GM13977 (cell line): ENCODE measurements at regions not wholly inside any gene's neighbourhood (a gene's known extent, or its start where the extent isn't known, plus 50 kb on each side); places are given as distances from the start of the nearest gene placed in this dataset.

Experiments used
- DNase-seq: peaks from one replicate; pipeline ENCODE4 v3.0.0; 2012; ENCODE audit warnings: low spot score
- CTCF ChIP-seq: IDR thresholded peaks from 2 replicates; pipeline ENCODE4 v1.5.1; 2012; ENCODE audit warnings: mild to moderate bottlenecking, control low read depth; ENCODE audit not compliant: insufficient read depth; ENCODE audit errors: extremely low read depth, missing control alignments
- in situ Hi-C: fragments of 300-500 bp; cut with MboI; formaldehyde crosslinking; loops from one replicate; pipeline ENCODE4 v1.12.0; 2022; ENCODE audit warnings: low sequenced_read_pairs, low pct_unique_long_range_greater_than_20kb, mixed read lengths, inconsistent platforms; ENCODE audit not compliant: unreplicated experiment

DNA sequence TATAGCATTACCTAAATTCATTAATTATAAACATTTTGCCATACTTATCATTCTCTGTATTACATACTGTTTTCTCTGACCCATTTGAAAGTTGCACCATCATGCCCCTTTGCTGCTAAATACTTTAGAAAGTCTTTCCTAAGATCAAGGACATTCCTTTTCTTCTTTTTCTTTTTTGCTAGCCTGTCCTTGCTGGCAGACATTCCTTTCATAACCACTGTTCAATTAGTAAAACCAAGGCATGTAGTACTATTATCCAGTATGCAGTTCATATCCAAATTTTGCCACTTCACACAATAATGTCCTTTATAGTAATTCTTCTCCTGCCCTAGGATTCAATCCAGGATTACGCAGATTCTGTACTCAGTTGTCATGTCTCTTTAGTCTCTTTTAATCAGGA lies 321.0 kb upstream of the C2CD4B start:
- DNase-seq = no peak
- in situ Hi-C loops = no loop called here
- no peak for TF ChIP-seq CTCF

DNA sequence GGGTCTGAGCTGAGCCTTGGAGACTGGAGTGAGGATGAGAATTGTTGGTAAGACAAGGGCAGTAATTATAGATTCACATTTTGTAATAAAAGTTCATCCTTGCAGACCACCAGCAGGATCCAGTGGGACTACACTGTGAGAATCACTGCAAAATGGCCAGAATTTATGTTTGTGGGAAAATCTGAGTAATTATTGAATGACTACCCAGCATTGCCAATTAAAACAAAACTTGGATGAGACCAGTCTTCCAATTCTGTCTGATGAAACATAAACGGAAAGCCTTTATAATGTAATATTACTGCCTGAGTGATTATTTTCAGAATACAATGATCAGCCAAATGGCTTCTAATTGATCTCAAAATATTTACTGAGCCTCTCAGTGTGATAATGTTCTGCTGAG lies 323.3 kb upstream of the C2CD4B start:
- TF ChIP-seq CTCF = no peak
- in situ Hi-C loops = no loop called here

DNA sequence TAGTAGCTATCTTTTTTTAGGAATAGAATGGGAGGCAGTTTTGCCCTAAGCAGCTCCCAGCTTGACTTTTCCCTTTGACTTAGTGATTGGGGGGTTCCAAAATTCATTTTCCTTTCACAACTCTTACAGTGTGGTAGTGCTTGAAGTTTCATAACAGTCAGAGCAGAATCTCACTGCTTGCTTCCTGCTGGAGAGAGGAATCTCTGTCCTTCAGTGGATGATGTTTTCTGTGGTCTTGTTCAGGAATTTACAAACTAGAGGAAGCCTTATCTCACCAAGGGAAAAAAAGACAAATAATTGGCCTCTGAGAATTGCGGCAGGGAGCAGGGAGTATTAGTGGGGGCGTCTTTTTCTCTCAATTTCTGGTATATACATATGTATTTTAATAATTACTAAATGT lies 326.6 kb upstream of the C2CD4B start:
- TF ChIP-seq CTCF = no peak
- in situ Hi-C loops = no loop called here
- DNase-seq = no peak

More for the DNA sequence above, 323.3 kb upstream of the C2CD4B start:
- DNase-seq = no peak

DNA sequence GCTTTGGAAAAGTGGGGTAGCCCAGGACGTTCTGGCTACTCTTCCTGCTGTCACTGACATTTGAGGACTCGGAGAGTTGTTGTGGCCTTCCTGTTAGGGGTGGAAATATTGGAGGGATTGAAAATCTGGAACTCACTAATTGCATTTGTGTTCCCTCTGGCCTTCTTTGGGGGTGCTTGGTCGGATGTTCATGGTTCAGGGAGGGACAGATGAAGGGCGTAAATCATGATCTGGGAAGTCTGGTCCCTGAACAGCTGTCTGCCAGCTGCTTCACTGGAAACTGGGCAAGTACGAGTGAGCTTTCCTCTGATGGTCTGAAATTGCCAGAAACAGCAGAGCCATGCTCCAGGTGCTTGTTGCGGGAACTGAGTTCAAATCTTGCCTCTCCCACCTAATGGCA lies 327.8 kb upstream of the C2CD4B start:
- TF ChIP-seq CTCF = no peak
- in situ Hi-C loops = no loop called here
- DNase-seq = no peak

DNA sequence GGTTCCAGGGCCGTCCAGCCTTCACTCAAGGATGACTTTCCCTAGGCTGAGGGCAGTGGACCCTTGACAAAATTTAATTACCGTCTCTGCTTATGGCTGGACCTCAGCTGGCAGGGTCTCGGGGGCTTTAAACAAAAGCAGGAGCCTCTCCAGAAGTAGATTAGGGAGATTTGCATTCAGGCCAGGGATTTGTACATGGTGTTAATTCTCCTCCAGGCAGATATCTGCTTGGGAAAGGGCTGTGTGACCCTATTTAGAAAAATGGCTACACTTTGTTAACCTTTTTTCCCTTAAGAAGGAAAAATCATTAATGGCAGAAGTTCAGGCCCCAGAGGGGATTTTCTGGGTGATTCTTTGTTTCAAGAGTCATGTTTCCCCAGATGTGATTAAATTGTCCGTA lies 329.1 kb upstream of the C2CD4B start:
- in situ Hi-C loops = no loop called here
- TF ChIP-seq CTCF = no peak

GRCh38 chr15:62495670-62496614 lies 330.9 kb upstream of the C2CD4B start:
- no peak for TF ChIP-seq CTCF
- in situ Hi-C loops = no loop called here
- no peak for DNase-seq

More for the DNA sequence above, 329.1 kb upstream of the C2CD4B start:
- DNase-seq = no peak

DNA sequence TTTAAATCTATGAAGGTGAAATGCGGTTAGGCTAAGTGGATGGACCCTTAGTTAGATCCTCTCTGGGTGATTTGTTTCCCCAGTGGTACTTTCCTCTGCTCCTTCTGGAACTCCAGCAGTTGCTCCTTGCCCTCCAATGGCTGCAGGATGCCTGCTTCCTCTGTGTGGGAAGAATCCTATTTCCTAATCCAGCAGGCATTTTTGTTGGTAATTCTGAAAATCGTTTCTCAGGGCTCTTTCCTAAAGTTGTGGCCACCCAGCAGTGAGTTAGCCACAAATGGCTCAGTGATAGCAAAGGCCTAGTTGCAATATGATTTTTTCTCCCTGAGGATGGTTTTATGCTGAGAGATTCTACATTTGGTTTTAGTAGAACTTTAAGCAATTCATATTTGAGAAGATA lies 332.3 kb upstream of the C2CD4B start:
- DNase-seq = no peak
- TF ChIP-seq CTCF = no peak
- in situ Hi-C loops = no loop called here
